PC-3 (cell line): ENCODE measurements at regions not wholly inside any gene's neighbourhood (a gene's known extent, or its start where the extent isn't known, plus 50 kb on each side); places are given as distances from the start of the nearest gene placed in this dataset.

Experiments used
- EZH2phosphoT487 ChIP-seq: fragments of 300-600 bp; sonication (generic); IDR thresholded peaks from 2 replicates; pipeline ENCODE4 v1.6.1; 2018; ENCODE audit warnings: mild to moderate bottlenecking, antibody characterized with exemption, low read length, borderline replicate concordance
- TF ChIP-seq, protein P1 (sequence below): fragments of 300-600 bp; sonication (generic); conservative IDR thresholded peaks from 2 replicates; pipeline ENCODE4 v1.5.1; 2017; ENCODE audit warnings: antibody characterized with exemption, low read depth, mild to moderate bottlenecking, low read length

DNA sequence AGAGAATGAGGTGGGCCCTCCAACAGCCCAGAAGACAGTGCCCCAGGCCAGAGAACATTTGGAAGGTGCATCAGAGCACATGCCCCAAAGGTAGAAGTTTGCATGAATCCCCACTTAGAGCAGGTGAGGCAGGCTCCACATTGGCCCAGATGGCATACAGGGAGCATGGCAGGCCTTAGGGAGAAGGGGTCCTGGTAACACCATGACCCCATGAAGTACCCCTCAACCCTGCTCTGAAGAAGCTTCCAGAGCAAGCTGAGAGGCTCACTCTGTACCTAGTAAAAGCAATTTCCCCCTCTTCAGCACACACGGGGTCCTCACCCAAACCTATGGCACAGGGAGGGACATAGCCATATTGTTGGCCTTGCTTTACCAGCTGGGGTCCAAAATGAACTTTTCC lies 162.6 kb downstream of the BUB3 start:
- no peak for TF ChIP-seq EZH2phosphoT487
- TF ChIP-seq, protein P1, sequence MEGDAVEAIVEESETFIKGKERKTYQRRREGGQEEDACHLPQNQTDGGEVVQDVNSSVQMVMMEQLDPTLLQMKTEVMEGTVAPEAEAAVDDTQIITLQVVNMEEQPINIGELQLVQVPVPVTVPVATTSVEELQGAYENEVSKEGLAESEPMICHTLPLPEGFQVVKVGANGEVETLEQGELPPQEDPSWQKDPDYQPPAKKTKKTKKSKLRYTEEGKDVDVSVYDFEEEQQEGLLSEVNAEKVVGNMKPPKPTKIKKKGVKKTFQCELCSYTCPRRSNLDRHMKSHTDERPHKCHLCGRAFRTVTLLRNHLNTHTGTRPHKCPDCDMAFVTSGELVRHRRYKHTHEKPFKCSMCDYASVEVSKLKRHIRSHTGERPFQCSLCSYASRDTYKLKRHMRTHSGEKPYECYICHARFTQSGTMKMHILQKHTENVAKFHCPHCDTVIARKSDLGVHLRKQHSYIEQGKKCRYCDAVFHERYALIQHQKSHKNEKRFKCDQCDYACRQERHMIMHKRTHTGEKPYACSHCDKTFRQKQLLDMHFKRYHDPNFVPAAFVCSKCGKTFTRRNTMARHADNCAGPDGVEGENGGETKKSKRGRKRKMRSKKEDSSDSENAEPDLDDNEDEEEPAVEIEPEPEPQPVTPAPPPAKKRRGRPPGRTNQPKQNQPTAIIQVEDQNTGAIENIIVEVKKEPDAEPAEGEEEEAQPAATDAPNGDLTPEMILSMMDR = no peak
